Gastrocnemius medialis (tissue), 4 donors: ENCODE measurements at regions not wholly inside any gene's neighbourhood (a gene's known extent, or its start where the extent isn't known, plus 50 kb on each side); places are given as distances from the start of the nearest gene placed in this dataset.
A peak's percentile ranks its signal among the peaks of the same experiment; 100 is the strongest.

Experiments used
- ATAC-seq, 2 donors: fragments of 150-250 bp; one replicate each; pipeline ENCODE4 v1.9.1; 2016
- DNase-seq, 2 donors: peaks; one replicate each; pipeline ENCODE4 v3.0.0-alpha.2; 2019
- H3K27ac ChIP-seq, 4 donors: fragments of 200-600 bp; sonication (generic); 1 replicate in 1 of 4; 2 replicates in 3 of 4; pipeline ENCODE4 v1.5.1; 2016 to 2018; ENCODE audit warnings: mild to moderate bottlenecking in 2 of 4, moderate library complexity in 1 of 4
- H3K27me3 ChIP-seq, 3 donors: fragments of 200-600 bp; sonication (generic) in 2 of 3; 1 replicate in 1 of 3; 2 replicates in 2 of 3; pipeline versions ENCODE4 v1.5.1 to v1.6.0; 2016 to 2019; ENCODE audit warnings: mild to moderate bottlenecking in 1 of 3, moderate library complexity in 1 of 3
- H3K36me3 ChIP-seq, 2 donors: fragments of 200-600 bp; sonication (generic) in 1 of 2; one replicate each; pipeline ENCODE4 v1.5.1; 2017 to 2018
- H3K4me1 ChIP-seq, 2 donors: fragments of 200-600 bp; sonication (generic) in 1 of 2; one replicate each; pipeline ENCODE4 v1.5.1; 2016 to 2017; ENCODE audit warnings: mild to moderate bottlenecking in 2 of 2
- H3K4me3 ChIP-seq, 4 donors: fragments of 200-600 bp; sonication (generic) in 3 of 4; 1 replicate in 1 of 4; 2 replicates in 3 of 4; pipeline ENCODE4 v1.5.1; 2016 to 2019; ENCODE audit warnings: mild to moderate bottlenecking in 2 of 4
- H3K9me3 ChIP-seq, 3 donors: fragments of 200-600 bp; sonication (generic) in 2 of 3; 1 replicate in 1 of 3; 2 replicates in 2 of 3; pipeline ENCODE4 v1.5.1; 2016 to 2019
- CTCF ChIP-seq, 5 experiments: fragments of 450-650 bp in 3 of 5; fragments of 200-600 bp in 2 of 5; sonication (generic) in 2 of 5; IDR thresholded peaks in 4 of 5; conservative IDR thresholded peaks in 1 of 5; 1 replicate in 4 of 5; 2 replicates in 1 of 5; pipeline ENCODE4 v1.5.1; 2016 to 2019; ENCODE audit warnings: antibody characterized with exemption in 5 of 5, mild to moderate bottlenecking in 3 of 5, moderate library complexity in 3 of 5
- POLR2A ChIP-seq, 2 donors: fragments of 450-650 bp; IDR thresholded peaks; one replicate each; pipeline ENCODE4 v1.6.1; 2017; ENCODE audit warnings: antibody characterized with exemption in 2 of 2, mild to moderate bottlenecking in 2 of 2, moderate library complexity in 2 of 2
- in situ Hi-C, 4 donors: fragments of 200-750 bp; cut with MboI; loops; one replicate each; pipeline versions ENCODE4 v1.15.0 to v1.8.0; 2017; ENCODE audit warnings: low sequenced_read_pairs in 4 of 4
- intact Hi-C: fragments of 100-400 bp; cut with DNase I; formaldehyde crosslinking; loops from one replicate; pipeline ENCODE4 v1.15.1; 2023; ENCODE audit warnings: low total_unique reads

GRCh38 chr10:117461766-117462423 lies 80.7 kb upstream of the EMX2 start:
- in situ Hi-C loops (no loop called here), intact Hi-C loops (no loop called here)
- Histone ChIP-seq H3K4me3 (no peak overlapping the region), H3K36me3 (no peaks in the 10 kb centered on the region), H3K27ac (peak overlapping the region in 2 of 4 donors; percentile 23 to 33), H3K9me3 (no peaks in the 10 kb centered on the region), H3K27me3 (no peaks in the 10 kb centered on the region), H3K4me1 (no peaks in the 10 kb centered on the region)
- DNase-seq (peak; percentile 15 to 63), ATAC-seq (peak; percentile 81 to 85)
- TF ChIP-seq POLR2A (IDR thresholded peaks at IDR 0.05): no peak
- no peak for TF ChIP-seq CTCF (IDR thresholded peaks at IDR 0.05 in 4 of 5, conservative IDR thresholded peaks at IDR 0.05 in 1 of 5)

DNA sequence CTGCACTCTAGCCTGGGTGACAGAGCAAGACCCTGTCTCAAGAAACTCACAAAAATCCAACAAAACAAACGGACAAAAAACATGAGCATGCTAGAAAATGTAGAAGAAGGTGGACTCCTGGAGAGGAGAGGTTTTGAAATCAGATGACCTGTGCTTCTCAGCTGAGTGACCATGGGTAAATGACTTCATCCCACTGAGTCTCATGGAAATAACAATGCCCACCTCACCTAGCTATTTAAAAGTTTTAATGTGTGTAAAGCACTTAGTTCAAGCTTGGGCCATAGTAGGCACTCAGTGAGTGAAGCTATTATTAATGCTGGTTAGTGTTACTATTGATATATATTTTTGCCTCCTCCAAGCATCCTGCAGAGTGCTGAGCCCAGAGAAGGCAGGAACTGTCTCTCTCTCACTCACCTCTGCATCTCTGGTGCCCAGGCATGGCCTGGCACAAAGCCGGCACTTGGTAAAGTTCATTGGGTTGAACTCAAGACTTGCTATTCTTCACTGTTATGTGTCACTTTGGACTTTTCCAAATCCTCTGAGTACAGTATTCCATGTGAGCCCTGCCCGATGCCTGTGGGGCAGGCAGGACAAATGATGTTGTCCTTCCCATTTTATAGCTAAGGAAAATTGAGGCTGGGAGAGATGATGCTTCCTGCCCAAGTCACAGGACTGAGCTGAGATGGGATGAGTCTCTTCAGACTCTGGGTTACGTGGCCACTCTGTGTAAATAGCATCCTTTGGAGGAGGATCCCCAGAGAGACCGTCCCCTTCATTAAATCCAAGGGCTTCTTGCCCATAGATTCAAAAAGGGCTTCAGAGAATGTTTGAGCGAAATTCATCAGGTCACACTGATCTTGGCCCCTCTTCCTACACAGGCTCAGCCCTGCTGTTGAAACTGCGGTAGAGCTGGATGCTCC lies 81.4 kb upstream of the EMX2 start:
- intact Hi-C loops (no loop called here), in situ Hi-C loops (no loop called here)
- Histone ChIP-seq H3K27ac (peak overlapping the region in 1 of 4 donors; percentile 33), H3K9me3 (no peaks in the 10 kb centered on the region), H3K27me3 (no peaks in the 10 kb centered on the region), H3K36me3 (no peaks in the 10 kb centered on the region), H3K4me3 (no peak overlapping the region), H3K4me1 (no peaks in the 10 kb centered on the region)
- TF ChIP-seq CTCF (IDR thresholded peaks at IDR 0.05 in 4 of 5, conservative IDR thresholded peaks at IDR 0.05 in 1 of 5): no peak
- no peak for TF ChIP-seq POLR2A (IDR thresholded peaks at IDR 0.05)
- ATAC-seq: peak; percentile 40 to 48
- no peak for DNase-seq

GRCh38 chr10:117458571-117458970 lies 83.3 kb upstream of the PDZD8 start:
- Histone ChIP-seq H3K36me3 (no peaks in the 10 kb centered on the region), H3K4me3 (no peak overlapping the region), H3K27ac (no peak overlapping the region), H3K9me3 (no peaks in the 10 kb centered on the region), H3K27me3 (no peaks in the 10 kb centered on the region), H3K4me1 (no peaks in the 10 kb centered on the region)
- TF ChIP-seq POLR2A (IDR thresholded peaks at IDR 0.05) (no peak), CTCF (IDR thresholded peaks at IDR 0.05 in 4 of 5, conservative IDR thresholded peaks at IDR 0.05 in 1 of 5) (no peak)
- in situ Hi-C loops: no loop called here
- ATAC-seq: no peak
- intact Hi-C loops: no loop called here
- DNase-seq: no peak

DNA sequence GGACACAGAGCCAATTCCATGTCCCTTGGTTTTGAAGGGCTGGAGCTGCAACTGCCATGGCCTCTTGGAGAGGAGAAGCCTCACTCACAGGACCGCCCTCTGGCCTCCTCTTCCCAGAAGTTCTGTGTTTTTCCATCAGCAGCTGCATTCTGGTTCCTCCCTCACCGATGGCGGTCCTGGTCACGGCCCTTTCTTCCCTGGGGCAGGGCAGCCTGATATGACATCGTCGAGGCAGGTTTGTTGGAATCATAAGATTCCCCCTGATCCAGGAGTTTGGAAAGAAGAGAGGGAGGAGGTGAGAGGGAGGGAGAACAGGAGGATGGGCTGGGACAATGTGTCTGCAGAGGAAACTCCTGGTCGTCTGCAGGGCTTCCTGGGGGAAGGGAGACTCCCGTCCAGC lies 82.7 kb upstream of the PDZD8 start:
- Histone ChIP-seq H3K9me3 (no peaks in the 10 kb centered on the region), H3K4me1 (no peaks in the 10 kb centered on the region), H3K4me3 (no peak overlapping the region), H3K27ac (no peak overlapping the region), H3K36me3 (no peaks in the 10 kb centered on the region), H3K27me3 (no peaks in the 10 kb centered on the region)
- intact Hi-C loops: no loop called here
- in situ Hi-C loops: no loop called here
- ATAC-seq (no peak), DNase-seq (peak in 1 of 2 donors; percentile 29)
- TF ChIP-seq CTCF (IDR thresholded peaks at IDR 0.05 in 4 of 5, conservative IDR thresholded peaks at IDR 0.05 in 1 of 5) (no peak), POLR2A (IDR thresholded peaks at IDR 0.05) (no peak)
